Gastroesophageal sphincter (tissue), 4 donors: ENCODE measurements at regions not wholly inside any gene's neighbourhood (a gene's known extent, or its start where the extent isn't known, plus 50 kb on each side); places are given as distances from the start of the nearest gene placed in this dataset.

Experiments
- ATAC-seq: fragments of 150-250 bp; one replicate; pipeline ENCODE4 v1.9.1; 2016; ENCODE audit warnings: mild to moderate bottlenecking, moderate library complexity
- H3K27ac ChIP-seq, 4 donors: fragments of 200-600 bp; sonication (generic) in 3 of 4; 1 replicate in 3 of 4; 2 replicates in 1 of 4; pipeline ENCODE4 v1.5.1; 2016 to 2019
- H3K27me3 ChIP-seq: fragments of 200-600 bp; sonication (generic); one replicate; pipeline ENCODE4 v1.5.1; 2019
- H3K36me3 ChIP-seq, 2 donors: fragments of 200-600 bp; sonication (generic); one replicate each; pipeline ENCODE4 v1.5.1; 2019; ENCODE audit warnings: control low read depth in 1 of 2
- H3K4me1 ChIP-seq, 3 donors: fragments of 200-600 bp; sonication (generic); 1 replicate in 2 of 3; 2 replicates in 1 of 3; pipeline ENCODE4 v1.5.1; 2016 to 2019; ENCODE audit warnings: control low read depth in 2 of 3
- H3K4me3 ChIP-seq, 2 donors: fragments of 200-600 bp; sonication (generic); one replicate each; pipeline ENCODE4 v1.5.1; 2019; ENCODE audit warnings: mild to moderate bottlenecking in 1 of 2, moderate library complexity in 1 of 2
- H3K9me3 ChIP-seq, 3 donors: fragments of 200-600 bp; sonication (generic); one replicate each; pipeline ENCODE4 v1.5.1; 2017 to 2019; ENCODE audit warnings: control low read depth in 2 of 3
- CTCF ChIP-seq, 4 experiments: fragments of 200-600 bp in 2 of 4; fragments of 450-650 bp in 2 of 4; sonication (generic) in 1 of 4; IDR thresholded peaks; one replicate each; pipeline ENCODE4 v1.5.1; 2017 to 2019; ENCODE audit warnings: antibody characterized with exemption in 4 of 4, mild to moderate bottlenecking in 2 of 4, moderate library complexity in 2 of 4
- EP300 ChIP-seq: sonication (generic); formaldehyde crosslinking; IDR thresholded peaks from one replicate; pipeline ENCODE4 v1.6.1; 2017; ENCODE audit warnings: antibody characterized with exemption, mild to moderate bottlenecking
- POLR2A ChIP-seq, 2 donors: fragments of 450-650 bp; IDR thresholded peaks; one replicate each; pipeline ENCODE4 v1.6.1; 2017; ENCODE audit warnings: antibody characterized with exemption in 2 of 2, mild to moderate bottlenecking in 2 of 2, moderate library complexity in 1 of 2
- POLR2AphosphoS5 ChIP-seq: sonication (generic); formaldehyde crosslinking; IDR thresholded peaks from one replicate; pipeline ENCODE4 v1.6.1; 2017; ENCODE audit warnings: antibody characterized with exemption
- WGBS, 2 donors: methylation state at CpG; one replicate each; pipeline ENCODE4 v1.1.5; 2018; ENCODE audit warnings: low coverage in 1 of 2; 5-methylcytosine and 5-hydroxymethylcytosine counted together

- H3K27me3 ChIP-seq: no peaks in the 10 kb centered on the region
- no peak overlapping the region for H3K4me3 ChIP-seq
- 55 to 83% methylated on average over 3 of the region's 3 CpGs for WGBS, 2 donors
- no peaks in the 10 kb centered on the region for H3K9me3 ChIP-seq
- H3K4me1 ChIP-seq: no peaks in the 10 kb centered on the region
- no peak overlapping the region for H3K27ac ChIP-seq
- ATAC-seq: no peak
- TF ChIP-seq POLR2A (IDR thresholded peaks at IDR 0.05) (no peak), CTCF (IDR thresholded peaks at IDR 0.05) (no peak), POLR2AphosphoS5 (no peak), EP300 (no peak)
- no peaks in the 10 kb centered on the region for H3K36me3 ChIP-seq
Measured at GRCh38 chr6:23989885-23990533, 136.0 kb upstream of the NRSN1 start.

DNA sequence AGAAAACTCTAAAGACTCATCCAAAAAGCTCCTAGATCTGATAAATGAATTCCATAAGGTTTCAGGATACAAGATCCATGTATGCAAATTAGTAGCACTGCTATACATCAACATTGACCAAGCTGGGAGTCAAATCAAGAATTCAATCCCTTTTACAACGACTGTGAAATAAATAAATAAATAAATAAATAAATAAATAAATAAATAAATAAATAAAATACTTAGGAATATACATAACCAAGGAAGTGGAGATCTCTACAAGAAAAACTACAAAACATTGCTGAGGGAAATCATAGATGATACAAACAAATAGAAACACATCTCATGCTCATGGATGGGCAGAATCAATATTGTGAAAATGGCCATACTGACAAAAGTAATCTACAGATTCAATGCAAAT lies 132.0 kb upstream of the NRSN1 start:
- ATAC-seq: no peak
- Histone ChIP-seq H3K4me1 (no peaks in the 10 kb centered on the region), H3K36me3 (no peaks in the 10 kb centered on the region), H3K27me3 (no peaks in the 10 kb centered on the region), H3K9me3 (no peaks in the 10 kb centered on the region), H3K4me3 (no peak overlapping the region), H3K27ac (no peak overlapping the region)
- WGBS, 2 donors: 78 to 88% methylated on average over 1 of the region's 1 CpG
- no peak for TF ChIP-seq CTCF (IDR thresholded peaks at IDR 0.05)
- TF ChIP-seq EP300: no peak
- TF ChIP-seq POLR2AphosphoS5: no peak
- no peak for TF ChIP-seq POLR2A (IDR thresholded peaks at IDR 0.05)

DNA sequence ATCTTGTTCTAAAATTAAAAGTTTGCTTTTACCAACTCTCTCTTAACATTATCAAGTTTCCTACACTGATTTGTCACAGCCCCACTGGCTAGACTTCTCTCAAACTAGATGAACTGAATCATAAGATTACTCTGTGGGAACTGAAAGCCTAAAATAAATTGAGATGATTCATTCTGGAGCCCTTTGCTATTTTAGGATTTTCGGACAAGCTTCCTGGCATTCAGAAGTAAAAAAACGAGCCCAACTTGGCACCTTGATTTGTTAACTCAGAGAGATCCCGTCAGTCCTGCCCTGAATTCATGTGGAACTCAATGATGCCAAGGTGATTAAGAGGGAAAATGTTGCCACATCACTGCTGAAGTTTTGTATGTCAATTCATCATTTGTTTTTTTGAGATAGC lies 122.0 kb upstream of the NRSN1 start:
- Histone ChIP-seq H3K36me3 (no peaks in the 10 kb centered on the region), H3K9me3 (no peaks in the 10 kb centered on the region), H3K4me1 (peaks cover 0 to 19% (median 5%) of the 10 kb centered on the region in 3 donors), H3K27ac (peak overlapping the region in 2 of 4 donors; percentile 42 to 52), H3K27me3 (no peaks in the 10 kb centered on the region), H3K4me3 (no peak overlapping the region)
- 2 to 19% methylated on average over 3 of the region's 3 CpGs for WGBS, 2 donors
- TF ChIP-seq POLR2A (IDR thresholded peaks at IDR 0.05) (no peak), CTCF (IDR thresholded peaks at IDR 0.05) (no peak), POLR2AphosphoS5 (peak; percentile 57), EP300 (no peak)
- ATAC-seq: no peak

DNA sequence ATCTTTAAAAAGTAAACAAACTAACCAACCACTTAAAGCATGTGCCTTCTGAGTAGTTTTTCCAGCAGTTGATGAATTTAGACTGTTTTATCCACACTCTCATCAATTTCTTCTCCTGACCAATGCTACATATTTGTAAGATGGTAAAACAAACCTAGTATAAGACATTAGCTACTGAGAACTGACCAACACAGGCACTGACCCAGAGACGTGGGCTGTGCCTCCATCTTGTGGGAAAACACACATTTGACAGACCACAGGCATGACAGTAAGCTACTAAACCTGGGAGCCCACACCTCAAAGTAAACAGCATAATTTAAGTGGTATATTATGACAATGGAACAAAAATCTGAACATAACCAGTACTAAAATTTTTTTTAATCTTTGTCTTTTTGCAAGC lies 121.4 kb upstream of the NRSN1 start:
- no peak for ATAC-seq
- peaks cover 0 to 19% (median 5%) of the 10 kb centered on the region in 3 donors for H3K4me1 ChIP-seq
- TF ChIP-seq POLR2AphosphoS5 (no peak), EP300 (no peak), CTCF (IDR thresholded peaks at IDR 0.05) (no peak), POLR2A (IDR thresholded peaks at IDR 0.05) (no peak)
- no peaks in the 10 kb centered on the region for H3K9me3 ChIP-seq
- H3K36me3 ChIP-seq: no peaks in the 10 kb centered on the region
- no peaks in the 10 kb centered on the region for H3K27me3 ChIP-seq
- 21 to 50% methylated on average over 1 of the region's 1 CpG for WGBS, 2 donors
- no peak overlapping the region for H3K4me3 ChIP-seq
- peak overlapping the region in 2 of 4 donors; percentile 42 to 52 for H3K27ac ChIP-seq

DNA sequence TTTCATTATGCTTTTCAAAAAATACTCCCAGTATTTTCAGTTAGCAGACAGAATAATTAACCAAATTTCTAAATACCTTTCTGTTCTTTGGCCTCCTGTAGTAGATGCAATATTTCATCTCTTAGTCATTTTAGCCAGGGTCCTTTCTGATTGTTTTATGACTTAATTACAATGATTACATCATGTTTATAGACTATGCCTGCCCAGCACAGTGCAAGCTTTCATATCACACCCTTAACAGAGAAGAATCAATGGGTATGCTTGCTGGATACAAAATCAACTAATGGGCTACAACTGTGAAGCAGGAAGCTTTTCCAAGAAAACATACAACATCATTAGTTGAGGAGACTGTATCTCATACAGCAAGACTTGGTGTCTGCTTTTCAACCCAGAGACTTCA lies 119.8 kb upstream of the NRSN1 start:
- ATAC-seq: no peak
- TF ChIP-seq POLR2AphosphoS5 (no peak), EP300 (no peak), CTCF (IDR thresholded peaks at IDR 0.05) (no peak), POLR2A (IDR thresholded peaks at IDR 0.05) (no peak)
- H3K27ac ChIP-seq: no peak overlapping the region
- H3K9me3 ChIP-seq: no peaks in the 10 kb centered on the region
- peaks cover 0 to 19% (median 5%) of the 10 kb centered on the region in 3 donors for H3K4me1 ChIP-seq
- H3K36me3 ChIP-seq: no peaks in the 10 kb centered on the region
- H3K4me3 ChIP-seq: no peak overlapping the region
- H3K27me3 ChIP-seq: no peaks in the 10 kb centered on the region
